ENCODE measurements at regions not wholly inside any gene's neighbourhood (a gene's known extent, or its start where the extent isn't known, plus 50 kb on each side); places are given as distances from the start of the nearest gene placed in this dataset.

DNA sequence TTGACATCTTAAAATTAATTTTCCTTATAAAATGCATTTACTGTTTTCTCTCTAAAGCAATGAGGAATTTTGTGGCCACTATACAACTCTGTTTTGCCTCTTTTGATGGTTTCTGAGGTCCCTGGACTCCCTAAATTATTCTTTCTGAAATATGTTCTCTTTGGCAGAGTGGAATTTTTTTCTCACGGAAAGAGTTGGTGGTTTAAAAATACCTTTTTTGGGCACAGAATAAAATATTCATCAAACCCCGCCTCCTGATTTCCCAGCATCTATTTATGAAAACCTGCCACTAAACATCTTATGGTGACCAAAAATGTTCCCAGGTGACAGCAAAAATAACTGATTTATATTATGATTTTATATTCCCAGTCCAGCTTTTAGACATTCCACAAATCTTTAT lies 165.3 kb upstream of the SYT6 start:
- no peak overlapping the region for H3K27ac ChIP-seq (ENCODE audit: extremely low read depth, low read depth, low read length)
- CTCF ChIA-PET: interaction anchor here (0.5 to 1.0 kb wide), 3 partner anchors 36 to 829 kb away, joined by 3 to 5 read pairs (median 5); no protein-coding TSS in a partner anchor
- POLR2A ChIA-PET: no interaction called here

GRCh38 chr1:114316204-114316603 lies 162.5 kb upstream of the SYT6 start:
- no peaks in the 10 kb centered on the region for H3K9me3 ChIP-seq (ENCODE audit: control insufficient read depth, insufficient read depth, low read depth, low read length)
- no peak overlapping the region for H3K27ac ChIP-seq (ENCODE audit: extremely low read depth, low read depth, low read length)
- H3K4me3 ChIP-seq (ENCODE audit: low read depth, low read length): no peak overlapping the region
- H3K36me3 ChIP-seq (ENCODE audit: control insufficient read depth in 2 of 2, insufficient read depth in 1 of 2, low read length in 2 of 2): no peaks in the 10 kb centered on the region
- no peak for TF ChIP-seq ZNF785 (tag by site-specific recombination; IDR thresholded peaks at IDR 0.05)
- TF ChIP-seq KLF9 (tag by site-specific recombination; IDR thresholded peaks at IDR 0.05; ENCODE audit: low read depth): no peak
- no peak for TF ChIP-seq BCL11B (tag by site-specific recombination; IDR thresholded peaks at IDR 0.05; ENCODE audit: low read depth)
- TF ChIP-seq, protein P1, sequence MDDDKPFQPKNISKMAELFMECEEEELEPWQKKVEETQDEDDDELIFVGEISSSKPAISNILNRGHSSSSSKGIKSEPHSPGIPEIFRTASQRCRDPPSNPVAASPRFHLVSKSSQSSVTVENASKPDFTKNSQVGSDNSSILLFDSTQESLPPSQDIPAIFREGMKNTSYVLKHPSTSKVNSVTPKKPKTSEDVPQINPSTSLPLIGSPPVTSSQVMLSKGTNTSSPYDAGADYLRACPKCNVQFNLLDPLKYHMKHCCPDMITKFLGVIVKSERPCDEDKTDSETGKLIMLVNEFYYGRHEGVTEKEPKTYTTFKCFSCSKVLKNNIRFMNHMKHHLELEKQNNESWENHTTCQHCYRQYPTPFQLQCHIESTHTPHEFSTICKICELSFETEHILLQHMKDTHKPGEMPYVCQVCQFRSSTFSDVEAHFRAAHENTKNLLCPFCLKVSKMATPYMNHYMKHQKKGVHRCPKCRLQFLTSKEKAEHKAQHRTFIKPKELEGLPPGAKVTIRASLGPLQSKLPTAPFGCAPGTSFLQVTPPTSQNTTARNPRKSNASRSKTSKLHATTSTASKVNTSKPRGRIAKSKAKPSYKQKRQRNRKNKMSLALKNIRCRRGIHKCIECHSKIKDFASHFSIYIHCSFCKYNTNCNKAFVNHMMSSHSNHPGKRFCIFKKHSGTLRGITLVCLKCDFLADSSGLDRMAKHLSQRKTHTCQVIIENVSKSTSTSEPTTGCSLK (tag by site-specific recombination; IDR thresholded peaks at IDR 0.05): no peak
- no peak for TF ChIP-seq ZNF175 (tag by site-specific recombination; IDR thresholded peaks at IDR 0.05)
- TF ChIP-seq, protein P2, sequence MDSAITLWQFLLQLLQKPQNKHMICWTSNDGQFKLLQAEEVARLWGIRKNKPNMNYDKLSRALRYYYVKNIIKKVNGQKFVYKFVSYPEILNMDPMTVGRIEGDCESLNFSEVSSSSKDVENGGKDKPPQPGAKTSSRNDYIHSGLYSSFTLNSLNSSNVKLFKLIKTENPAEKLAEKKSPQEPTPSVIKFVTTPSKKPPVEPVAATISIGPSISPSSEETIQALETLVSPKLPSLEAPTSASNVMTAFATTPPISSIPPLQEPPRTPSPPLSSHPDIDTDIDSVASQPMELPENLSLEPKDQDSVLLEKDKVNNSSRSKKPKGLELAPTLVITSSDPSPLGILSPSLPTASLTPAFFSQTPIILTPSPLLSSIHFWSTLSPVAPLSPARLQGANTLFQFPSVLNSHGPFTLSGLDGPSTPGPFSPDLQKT (IDR thresholded peaks at IDR 0.05; ENCODE audit: borderline replicate concordance, low read depth, low read length): no peak
- CTCF ChIA-PET: interaction anchor here (0.6 kb wide), 1 partner anchor 34 kb away, joined by 3 read pairs; no protein-coding TSS in a partner anchor
- POLR2A ChIA-PET: no interaction called here
- H3K4me1 ChIP-seq (ENCODE audit: control insufficient read depth, insufficient read depth, low read length): no peaks in the 10 kb centered on the region

More for the DNA sequence above, 165.3 kb upstream of the SYT6 start:
- Histone ChIP-seq H3K36me3 (ENCODE audit: control insufficient read depth in 2 of 2, insufficient read depth in 1 of 2, low read length in 2 of 2) (no peaks in the 10 kb centered on the region), H3K9me3 (ENCODE audit: control insufficient read depth, insufficient read depth, low read depth, low read length) (no peaks in the 10 kb centered on the region), H3K4me3 (ENCODE audit: low read depth, low read length) (no peak overlapping the region), H3K4me1 (ENCODE audit: control insufficient read depth, insufficient read depth, low read length) (no peaks in the 10 kb centered on the region)
- TF ChIP-seq MEIS1 (CRISPR knock-in tag; IDR thresholded peaks at IDR 0.05; ENCODE audit: borderline replicate concordance): no peak
- TF ChIP-seq ZNF623 (tag by site-specific recombination; IDR thresholded peaks at IDR 0.05): no peak

DNA sequence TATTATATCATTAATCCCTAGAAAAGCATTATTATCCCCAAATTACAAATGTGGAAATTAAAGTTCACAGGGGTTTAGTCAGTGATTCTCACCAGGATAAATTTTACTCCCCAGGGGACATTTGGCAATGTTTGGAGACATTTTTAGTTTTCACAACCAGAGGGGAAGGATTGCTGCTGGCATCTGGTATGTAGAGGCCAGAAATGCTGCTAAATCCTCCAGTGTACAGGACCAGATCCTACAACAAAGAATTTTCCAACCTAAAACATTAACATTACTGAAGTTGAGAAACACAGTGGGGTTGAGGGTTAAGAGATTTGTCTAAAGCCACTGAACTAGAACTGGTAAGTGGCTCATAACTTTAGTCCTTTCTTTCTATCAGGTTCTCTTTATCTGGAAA lies 162.0 kb upstream of the SYT6 start:
- H3K27ac ChIP-seq (ENCODE audit: extremely low read depth, low read depth, low read length): no peak overlapping the region
- CTCF ChIA-PET: no interaction called here
- no peaks in the 10 kb centered on the region for H3K4me1 ChIP-seq (ENCODE audit: control insufficient read depth, insufficient read depth, low read length)
- no peak overlapping the region for H3K4me3 ChIP-seq (ENCODE audit: low read depth, low read length)
- no peaks in the 10 kb centered on the region for H3K9me3 ChIP-seq (ENCODE audit: control insufficient read depth, insufficient read depth, low read depth, low read length)
- TF ChIP-seq ZBTB48 (tag by site-specific recombination; IDR thresholded peaks at IDR 0.05): no peak
- no peak for TF ChIP-seq CTCF (tag by site-specific recombination; IDR thresholded peaks at IDR 0.05)
- TF ChIP-seq AEBP2 (tag by site-specific recombination; IDR thresholded peaks at IDR 0.05; ENCODE audit: borderline replicate concordance): no peak
- no peak for TF ChIP-seq ZNF350 (tag by site-specific recombination; IDR thresholded peaks at IDR 0.05)
- TF ChIP-seq ZNF571 (tag by site-specific recombination; IDR thresholded peaks at IDR 0.05): no peak
- TF ChIP-seq ZSCAN4 (tag by site-specific recombination; IDR thresholded peaks at IDR 0.05): no peak
- TF ChIP-seq ZNF514 (tag by site-specific recombination; IDR thresholded peaks at IDR 0.05): no peak
- no peak for TF ChIP-seq ZNF112 (tag by site-specific recombination; IDR thresholded peaks at IDR 0.05)
- TF ChIP-seq KLF10 (tag by site-specific recombination; IDR thresholded peaks at IDR 0.05): no peak
- no peak for TF ChIP-seq ZNF433 (tag by site-specific recombination; IDR thresholded peaks at IDR 0.05; ENCODE audit: low read depth)
- no peak for TF ChIP-seq SALL2 (tag by site-specific recombination; IDR thresholded peaks at IDR 0.05; ENCODE audit: borderline replicate concordance)
- TF ChIP-seq ZNF513 (tag by site-specific recombination; IDR thresholded peaks at IDR 0.05): no peak
- TF ChIP-seq ZNF37A (tag by site-specific recombination; IDR thresholded peaks at IDR 0.05): no peak
- POLR2A ChIA-PET: no interaction called here
- H3K36me3 ChIP-seq (ENCODE audit: control insufficient read depth in 2 of 2, insufficient read depth in 1 of 2, low read length in 2 of 2): no peaks in the 10 kb centered on the region

Data from HEK293 (cell line).